GM19023 (cell line): ENCODE measurements at regions not wholly inside any gene's neighbourhood (a gene's known extent, or its start where the extent isn't known, plus 50 kb on each side); places are given as distances from the start of the nearest gene placed in this dataset.
"Not testable (repeated sequence)": the region's sequence is repeated elsewhere in the genome, so short reads cannot be mapped to it uniquely, and the experiment has no call there.

Source experiments
- ATAC-seq: cut with Tn5 transposase; IDR thresholded peaks from one replicate; pipeline ENCODE4 v1.9.1; 2021; ENCODE audit warnings: mild to moderate bottlenecking, moderate library complexity; ENCODE audit not compliant: unreplicated experiment

GRCh38 chr13:109288151-109288709, 498.2 kb downstream of the IRS2 start:
- ATAC-seq = no peak

DNA sequence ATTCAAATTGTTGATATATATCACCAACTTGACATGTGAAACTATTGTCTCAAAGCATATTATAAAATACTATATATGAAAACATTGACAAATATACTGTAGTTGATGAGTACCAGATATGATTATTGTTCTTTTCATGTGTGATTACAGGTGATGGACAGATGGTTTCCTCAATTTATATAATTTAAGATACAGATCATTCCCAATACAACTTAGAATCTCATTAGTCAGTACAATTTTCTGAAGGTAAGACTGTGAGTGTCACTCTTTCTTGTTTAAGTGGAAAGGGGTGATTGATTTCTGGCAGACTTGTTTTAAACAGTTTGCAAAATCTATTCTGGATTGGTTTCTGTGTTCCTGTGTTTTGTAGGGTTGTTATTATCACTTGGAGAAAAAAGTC, 498.8 kb downstream of the IRS2 start:
- ATAC-seq = no peak

DNA sequence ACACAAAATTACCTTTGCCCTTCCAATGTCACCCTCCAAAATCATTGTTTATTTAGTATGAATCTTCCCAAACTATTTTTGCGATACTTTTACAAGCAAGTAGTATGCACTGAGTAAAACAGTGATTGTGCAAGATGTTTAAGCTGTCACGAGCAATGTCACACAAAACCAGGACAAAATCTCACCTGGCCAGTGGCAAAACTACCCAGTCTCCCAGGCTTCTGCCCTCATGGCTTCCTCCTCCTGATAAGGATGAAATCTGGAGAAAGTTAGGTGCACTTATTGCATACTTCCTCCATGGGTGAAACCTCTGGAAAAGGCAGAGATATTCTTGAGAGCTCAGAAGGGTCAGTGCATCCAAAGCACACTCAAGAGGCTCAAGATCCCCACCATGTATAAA, 500.8 kb downstream of the IRS2 start:
- ATAC-seq = no peak

- ATAC-seq = no peak
Measured at GRCh38 chr13:109281903-109282635, 504.3 kb downstream of the IRS2 start.

GRCh38 chr13:109281017-109281902, 505.1 kb downstream of the IRS2 start:
- ATAC-seq = no peak

DNA sequence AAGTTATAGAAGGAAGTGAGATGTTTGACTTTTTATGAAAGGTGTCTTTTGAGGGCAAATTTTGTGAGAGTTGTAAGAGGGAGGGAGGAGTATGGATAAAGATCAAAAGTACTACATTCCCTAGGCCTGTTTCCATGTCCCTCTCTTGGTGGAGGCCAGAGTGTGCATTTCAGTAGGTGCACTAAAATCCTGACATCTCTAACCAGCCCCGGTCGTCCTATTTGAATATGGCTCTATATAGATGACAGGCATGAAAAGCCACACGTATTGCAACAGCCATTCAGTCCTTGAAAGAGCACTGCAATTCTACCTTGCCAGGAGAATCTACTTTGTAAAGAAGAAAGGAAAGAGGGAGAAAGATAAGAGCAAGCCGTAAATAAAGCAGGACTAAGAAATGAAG, 510.1 kb downstream of the IRS2 start:
- ATAC-seq = no peak

- no peak for ATAC-seq
Measured at GRCh38 chr13:109275852-109276251, 510.5 kb downstream of the IRS2 start.

DNA sequence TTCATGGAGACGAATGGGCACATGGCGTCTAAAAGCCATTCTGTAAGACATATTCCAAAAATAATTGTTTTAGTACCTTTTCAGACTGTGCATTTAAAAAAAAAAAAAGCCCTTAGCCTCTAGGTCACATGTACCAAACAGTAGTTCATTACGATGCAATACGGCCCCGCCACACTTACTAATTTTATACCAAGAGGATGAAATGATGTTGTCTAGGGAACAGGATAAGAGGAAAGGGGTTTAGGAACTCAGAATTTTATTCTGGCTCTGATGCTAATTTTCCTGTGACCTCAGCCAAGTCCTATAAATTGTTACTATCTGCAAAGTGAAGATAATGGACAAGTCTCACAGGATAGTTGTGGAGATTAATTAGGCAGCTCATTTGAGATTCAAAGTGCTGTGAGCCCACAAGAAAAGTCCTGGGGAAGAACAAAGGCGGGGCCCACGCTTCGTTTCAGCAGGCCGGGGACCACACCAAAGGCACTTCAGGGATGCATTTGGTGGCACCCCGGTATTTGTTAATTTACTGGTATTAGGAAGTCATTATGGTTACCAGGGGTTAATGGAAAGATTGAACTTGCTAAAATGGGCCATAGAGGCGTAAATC, 511.1 kb downstream of the IRS2 start:
- no peak for ATAC-seq

DNA sequence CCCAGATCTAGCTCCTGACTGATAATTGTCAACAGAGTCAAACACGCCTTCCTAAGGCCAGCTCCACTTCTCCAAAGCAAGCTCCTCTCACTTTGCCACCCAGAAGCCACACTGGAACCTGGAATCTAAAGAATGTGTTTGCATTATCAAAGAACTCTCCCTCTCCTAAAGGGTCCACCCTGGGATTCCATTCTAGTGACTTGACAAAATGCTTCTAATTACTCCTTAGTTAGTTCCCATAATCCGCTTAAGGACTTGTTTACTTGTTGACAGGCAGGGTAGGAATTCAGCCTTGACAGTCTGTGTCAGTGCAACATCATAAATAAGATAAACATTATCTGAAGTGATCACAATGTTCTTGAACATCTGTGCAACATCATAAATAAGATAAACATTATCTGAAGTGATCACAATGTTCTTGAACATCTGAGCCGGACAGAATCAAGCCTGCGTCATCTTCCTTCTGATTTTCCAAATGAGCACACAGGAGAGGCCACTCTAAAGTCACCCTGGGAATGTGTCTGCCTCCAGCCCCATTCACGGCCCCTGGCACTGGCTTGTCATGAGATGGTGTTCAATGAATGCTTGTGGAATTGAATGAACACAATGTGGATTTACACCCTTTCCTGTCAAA, 512.1 kb downstream of the IRS2 start:
- ATAC-seq = no peak

GRCh38 chr13:109273326-109273751, 513.0 kb downstream of the IRS2 start:
- ATAC-seq = no peak

- no peak for ATAC-seq
Measured at GRCh38 chr13:109272595-109273325, 513.6 kb downstream of the IRS2 start.

- ATAC-seq = no peak
Measured at GRCh38 chr13:109271555-109272541, 514.5 kb downstream of the IRS2 start.

GRCh38 chr13:109271061-109271460, 515.3 kb downstream of the IRS2 start:
- no peak for ATAC-seq

DNA sequence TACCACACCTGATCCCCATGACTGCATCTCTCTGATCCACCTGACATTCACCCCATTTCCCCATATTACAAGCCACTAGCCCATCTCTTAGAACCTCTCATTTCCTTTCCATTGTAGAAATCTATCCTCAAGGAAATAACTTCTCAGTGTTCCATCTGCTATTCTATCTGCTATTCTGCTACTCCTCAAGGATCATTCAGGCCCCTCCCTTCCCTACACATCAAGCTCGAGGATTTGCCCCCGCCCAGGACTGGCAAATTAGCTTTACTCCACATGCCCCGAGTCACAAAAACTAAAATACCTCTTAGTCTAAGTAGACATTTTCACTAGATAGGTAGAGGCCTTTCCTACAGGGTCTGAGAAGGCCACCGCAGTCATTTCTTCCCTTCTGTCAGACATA, 517.0 kb downstream of the IRS2 start:
- not testable (repeated sequence) for ATAC-seq

- not testable (repeated sequence) for ATAC-seq
Measured at GRCh38 chr13:109268492-109268891, 517.9 kb downstream of the IRS2 start.

DNA sequence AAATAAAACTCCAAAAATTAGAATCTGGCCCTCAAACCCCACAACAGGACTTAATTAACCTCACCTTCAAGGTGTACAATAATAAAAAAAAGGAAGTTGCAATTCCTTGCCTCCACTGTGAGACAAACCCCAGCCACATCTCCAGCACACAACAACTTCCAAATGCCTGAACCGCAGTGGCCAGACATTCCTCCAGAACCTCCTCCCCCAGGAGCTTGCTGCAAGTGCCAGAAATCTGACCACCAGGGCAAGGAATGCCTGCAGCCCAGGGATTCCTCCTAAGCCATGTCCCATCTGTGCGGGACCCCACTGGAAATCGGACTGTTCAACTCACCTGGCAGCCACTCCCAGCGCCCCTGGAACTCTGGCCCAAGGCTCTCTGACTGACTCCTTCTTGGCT, 519.0 kb downstream of the IRS2 start:
- not testable (repeated sequence) for ATAC-seq

DNA sequence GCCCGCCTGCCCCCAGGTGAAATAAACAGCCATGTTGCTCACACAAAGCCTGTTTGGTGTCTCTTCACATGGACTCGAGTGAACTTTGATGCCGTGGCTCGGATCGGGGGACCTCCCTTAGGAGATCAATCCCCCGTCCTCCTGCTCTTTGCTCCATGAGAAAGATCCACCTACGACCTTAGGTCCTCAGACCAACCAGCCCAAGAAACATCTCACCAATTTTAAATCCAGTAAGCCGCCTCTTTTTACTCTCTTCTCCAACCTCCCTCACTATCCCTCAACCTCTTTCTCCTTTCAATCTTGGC, 521.0 kb downstream of the IRS2 start:
- ATAC-seq = not testable (repeated sequence)

GRCh38 chr13:109264603-109265437, 521.6 kb downstream of the IRS2 start:
- not testable (repeated sequence) for ATAC-seq
